ENCODE measurements at regions not wholly inside any gene's neighbourhood (a gene's known extent, or its start where the extent isn't known, plus 50 kb on each side); places are given as distances from the start of the nearest gene placed in this dataset.

- Mint-ChIP-seq H3K27me3 (ENCODE audit: unreplicated experiment) (no peaks in the 10 kb centered on the region), H3K4me1 (ENCODE audit: unreplicated experiment) (no peaks in the 10 kb centered on the region), H3K36me3 (ENCODE audit: low read depth, unreplicated experiment) (no peaks in the 10 kb centered on the region), H3K4me3 (ENCODE audit: unreplicated experiment) (no peak overlapping the region), H3K9me3 (ENCODE audit: unreplicated experiment) (no peaks in the 10 kb centered on the region), H3K27ac (ENCODE audit: unreplicated experiment) (no peak overlapping the region)
- DNase-seq (ENCODE audit: low spot score): no peak
- no peak for TF ChIP-seq CTCF (IDR thresholded peaks at IDR 0.05; ENCODE audit: unreplicated experiment)
These were observed 50.1 kb upstream of the TSPAN2 start for GRCh38 chr1:115139381-115139780.
